Memory B cell (primary cell): ENCODE measurements at regions not wholly inside any gene's neighbourhood (a gene's known extent, or its start where the extent isn't known, plus 50 kb on each side); places are given as distances from the start of the nearest gene placed in this dataset.

Experiments used
- ATAC-seq: fragments of 150-1000 bp; cut with Tn5 transposase; 2 replicates; pipeline ENCODE4 v1.10.0; 2021; ENCODE audit warnings: low read depth, mild to moderate bottlenecking, moderate library complexity
- DNase-seq, 2 donors: peaks; one replicate each; pipeline ENCODE4 v3.0.0; 2022; ENCODE audit warnings: low spot score in 2 of 2
- H3K27ac Mint-ChIP-seq: one replicate; pipeline ENCODE4 v1.8.0; 2022; ENCODE audit warnings: mild to moderate bottlenecking, moderate library complexity, mixed read lengths
- H3K27me3 Mint-ChIP-seq: one replicate; pipeline ENCODE4 v1.8.0; 2022; ENCODE audit warnings: mixed read lengths
- H3K36me3 Mint-ChIP-seq: one replicate; pipeline ENCODE4 v1.8.0; 2022; ENCODE audit warnings: mild to moderate bottlenecking, mixed read lengths
- H3K4me1 Mint-ChIP-seq: one replicate; pipeline ENCODE4 v1.8.0; 2022; ENCODE audit warnings: mixed read lengths
- H3K4me3 Mint-ChIP-seq: one replicate; pipeline ENCODE4 v1.8.0; 2022; ENCODE audit warnings: mild to moderate bottlenecking, moderate library complexity, mixed read lengths
- H3K9me3 Mint-ChIP-seq: one replicate; pipeline ENCODE4 v1.8.0; 2022; ENCODE audit warnings: mixed read lengths

- Mint-ChIP-seq H3K27ac (no peak overlapping the region), H3K4me3 (no peak overlapping the region), H3K27me3 (no peaks in the 10 kb centered on the region), H3K9me3 (peaks cover 1% of the 10 kb centered on the region), H3K36me3 (no peaks in the 10 kb centered on the region), H3K4me1 (no peaks in the 10 kb centered on the region)
- no peak for DNase-seq
- no peak for ATAC-seq
Observed at GRCh38 chr3:24917908-24918307, 423.3 kb upstream of the THRB start.

GRCh38 chr3:24923570-24923969 is 428.9 kb upstream of the THRB start:
- DNase-seq (no peak), ATAC-seq (no peak)
- H3K4me1 Mint-ChIP-seq, result no peaks in the 10 kb centered on the region
- H3K36me3 Mint-ChIP-seq, result no peaks in the 10 kb centered on the region
- peaks cover 1% of the 10 kb centered on the region for H3K9me3 Mint-ChIP-seq
- H3K4me3 Mint-ChIP-seq, result no peak overlapping the region
- H3K27ac Mint-ChIP-seq, result no peak overlapping the region
- no peaks in the 10 kb centered on the region for H3K27me3 Mint-ChIP-seq

- H3K27me3 Mint-ChIP-seq, result no peaks in the 10 kb centered on the region
- H3K4me1 Mint-ChIP-seq, result no peaks in the 10 kb centered on the region
- no peaks in the 10 kb centered on the region for H3K9me3 Mint-ChIP-seq
- ATAC-seq (no peak), DNase-seq (no peak)
- no peak overlapping the region for H3K4me3 Mint-ChIP-seq
- H3K36me3 Mint-ChIP-seq, result no peaks in the 10 kb centered on the region
- no peak overlapping the region for H3K27ac Mint-ChIP-seq
Observed at GRCh38 chr3:24929521-24929920, 434.9 kb upstream of the THRB start.

- Mint-ChIP-seq H3K9me3 (no peaks in the 10 kb centered on the region), H3K36me3 (no peaks in the 10 kb centered on the region), H3K4me3 (no peak overlapping the region), H3K4me1 (no peaks in the 10 kb centered on the region), H3K27ac (no peak overlapping the region), H3K27me3 (no peaks in the 10 kb centered on the region)
- ATAC-seq (no peak), DNase-seq (no peak)
Observed at GRCh38 chr3:24933401-24933800, 438.8 kb upstream of the THRB start.

GRCh38 chr3:24936574-24936973 is 441.9 kb upstream of the THRB start:
- H3K27me3 Mint-ChIP-seq, result no peaks in the 10 kb centered on the region
- DNase-seq (no peak), ATAC-seq (no peak)
- no peaks in the 10 kb centered on the region for H3K4me1 Mint-ChIP-seq
- no peak overlapping the region for H3K4me3 Mint-ChIP-seq
- no peaks in the 10 kb centered on the region for H3K9me3 Mint-ChIP-seq
- H3K36me3 Mint-ChIP-seq, result no peaks in the 10 kb centered on the region
- H3K27ac Mint-ChIP-seq, result no peak overlapping the region

- Mint-ChIP-seq H3K4me3 (no peak overlapping the region), H3K27ac (no peak overlapping the region), H3K4me1 (no peaks in the 10 kb centered on the region), H3K9me3 (no peaks in the 10 kb centered on the region), H3K36me3 (no peaks in the 10 kb centered on the region), H3K27me3 (no peaks in the 10 kb centered on the region)
- no peak for DNase-seq
- no peak for ATAC-seq
Observed at GRCh38 chr3:24937228-24937627, 442.6 kb upstream of the THRB start.

- Mint-ChIP-seq H3K27ac (no peak overlapping the region), H3K9me3 (no peaks in the 10 kb centered on the region), H3K4me3 (no peak overlapping the region), H3K27me3 (no peaks in the 10 kb centered on the region), H3K4me1 (no peaks in the 10 kb centered on the region), H3K36me3 (no peaks in the 10 kb centered on the region)
- ATAC-seq, result no peak
- no peak for DNase-seq
Observed at GRCh38 chr3:24937780-24938179, 443.1 kb upstream of the THRB start.

GRCh38 chr3:24943961-24944360 is 449.3 kb upstream of the THRB start:
- no peak for DNase-seq
- no peak for ATAC-seq
- Mint-ChIP-seq H3K9me3 (peaks cover 2% of the 10 kb centered on the region), H3K27ac (no peak overlapping the region), H3K36me3 (no peaks in the 10 kb centered on the region), H3K27me3 (no peaks in the 10 kb centered on the region), H3K4me3 (no peak overlapping the region), H3K4me1 (no peaks in the 10 kb centered on the region)

GRCh38 chr3:24944805-24945520 is 450.3 kb upstream of the THRB start:
- Mint-ChIP-seq H3K4me1 (no peaks in the 10 kb centered on the region), H3K27me3 (no peaks in the 10 kb centered on the region), H3K27ac (no peak overlapping the region), H3K9me3 (peaks cover 2% of the 10 kb centered on the region), H3K4me3 (no peak overlapping the region), H3K36me3 (no peaks in the 10 kb centered on the region)
- ATAC-seq (no peak), DNase-seq (no peak)

GRCh38 chr3:24945563-24945962 is 450.9 kb upstream of the THRB start:
- H3K9me3 Mint-ChIP-seq, result peaks cover 2% of the 10 kb centered on the region
- ATAC-seq (no peak), DNase-seq (no peak)
- no peak overlapping the region for H3K27ac Mint-ChIP-seq
- H3K4me1 Mint-ChIP-seq, result no peaks in the 10 kb centered on the region
- H3K36me3 Mint-ChIP-seq, result no peaks in the 10 kb centered on the region
- H3K27me3 Mint-ChIP-seq, result no peaks in the 10 kb centered on the region
- no peak overlapping the region for H3K4me3 Mint-ChIP-seq

GRCh38 chr3:24947103-24947502 is 452.5 kb upstream of the THRB start:
- no peak for DNase-seq
- no peak overlapping the region for H3K4me3 Mint-ChIP-seq

GRCh38 chr3:24951180-24951579 is 456.5 kb upstream of the THRB start:
- H3K36me3 Mint-ChIP-seq, result no peaks in the 10 kb centered on the region
- no peaks in the 10 kb centered on the region for H3K27me3 Mint-ChIP-seq
- no peaks in the 10 kb centered on the region for H3K4me1 Mint-ChIP-seq
- no peak overlapping the region for H3K27ac Mint-ChIP-seq
- no peak overlapping the region for H3K4me3 Mint-ChIP-seq
- DNase-seq (no peak), ATAC-seq (no peak)
- H3K9me3 Mint-ChIP-seq, result peaks cover 1% of the 10 kb centered on the region

More at GRCh38 chr3:24947103-24947502, 452.5 kb upstream of the THRB start:
- no peak for ATAC-seq
- no peak overlapping the region for H3K27ac Mint-ChIP-seq
- no peaks in the 10 kb centered on the region for H3K36me3 Mint-ChIP-seq
- H3K9me3 Mint-ChIP-seq, result peaks cover 2% of the 10 kb centered on the region
- no peaks in the 10 kb centered on the region for H3K4me1 Mint-ChIP-seq
- no peaks in the 10 kb centered on the region for H3K27me3 Mint-ChIP-seq

- H3K27ac Mint-ChIP-seq, result no peak overlapping the region
- no peak overlapping the region for H3K4me3 Mint-ChIP-seq
- peaks cover 1% of the 10 kb centered on the region for H3K9me3 Mint-ChIP-seq
- ATAC-seq, result no peak
- no peak for DNase-seq
- H3K4me1 Mint-ChIP-seq, result no peaks in the 10 kb centered on the region
- no peaks in the 10 kb centered on the region for H3K36me3 Mint-ChIP-seq
- H3K27me3 Mint-ChIP-seq, result no peaks in the 10 kb centered on the region
Observed at GRCh38 chr3:24952388-24952787, 457.7 kb upstream of the THRB start.

- H3K27ac Mint-ChIP-seq, result no peak overlapping the region
- no peaks in the 10 kb centered on the region for H3K36me3 Mint-ChIP-seq
- no peak overlapping the region for H3K4me3 Mint-ChIP-seq
- peaks cover 1% of the 10 kb centered on the region for H3K9me3 Mint-ChIP-seq
- DNase-seq, result no peak
- no peaks in the 10 kb centered on the region for H3K4me1 Mint-ChIP-seq
- no peaks in the 10 kb centered on the region for H3K27me3 Mint-ChIP-seq
- ATAC-seq, result no peak
Observed at GRCh38 chr3:24953060-24953771, 458.6 kb upstream of the THRB start.

GRCh38 chr3:24956613-24957012 is 462.0 kb upstream of the THRB start:
- Mint-ChIP-seq H3K4me1 (no peaks in the 10 kb centered on the region), H3K9me3 (peaks cover 1% of the 10 kb centered on the region), H3K4me3 (no peak overlapping the region), H3K27ac (no peak overlapping the region), H3K27me3 (no peaks in the 10 kb centered on the region), H3K36me3 (no peaks in the 10 kb centered on the region)
- DNase-seq (no peak), ATAC-seq (no peak)
